SW 1271 (cell line): ENCODE measurements at regions not wholly inside any gene's neighbourhood (a gene's known extent, or its start where the extent isn't known, plus 50 kb on each side); places are given as distances from the start of the nearest gene placed in this dataset.

Source experiments
- DNase-seq, 2 experiments: peaks; one replicate each; lab custom pipeline; 2025; lab: John Stamatoyannopoulos, UW

- no peak for DNase-seq
Measured at GRCh38 chr4:110961066-110961465, 338.2 kb upstream of the PITX2 start.

- DNase-seq, result no peak
Measured at GRCh38 chr4:110962616-110963015, 339.7 kb upstream of the PITX2 start.

- DNase-seq, result no peak
Measured at GRCh38 chr4:110963662-110964280, 340.9 kb upstream of the PITX2 start.

- no peak for DNase-seq
Measured at GRCh38 chr4:110967936-110968335, 345.1 kb upstream of the PITX2 start.

GRCh38 chr4:110970642-110971041, 347.8 kb upstream of the PITX2 start:
- DNase-seq, result no peak

- no peak for DNase-seq
Measured at GRCh38 chr4:110975338-110975737, 352.5 kb upstream of the PITX2 start.

- no peak for DNase-seq
Measured at GRCh38 chr4:110977554-110977953, 354.7 kb upstream of the PITX2 start.

GRCh38 chr4:110978761-110979160, 355.9 kb upstream of the PITX2 start:
- no peak for DNase-seq

GRCh38 chr4:110982486-110982885, 359.6 kb upstream of the PITX2 start:
- DNase-seq, result no peak

- DNase-seq, result no peak
Measured at GRCh38 chr4:110988722-110989121, 365.8 kb upstream of the PITX2 start.

GRCh38 chr4:110989125-110989524, 366.2 kb upstream of the PITX2 start:
- no peak for DNase-seq

- no peak for DNase-seq
Measured at GRCh38 chr4:110994781-110995180, 371.9 kb upstream of the PITX2 start.

GRCh38 chr4:110998320-110998719, 375.4 kb upstream of the PITX2 start:
- DNase-seq, result no peak

- DNase-seq, result no peak
Measured at GRCh38 chr4:111011458-111011857, 388.6 kb upstream of the PITX2 start.

GRCh38 chr4:111013846-111014245, 391.0 kb upstream of the PITX2 start:
- DNase-seq, result no peak

- DNase-seq, result no peak
Measured at GRCh38 chr4:111014537-111014936, 391.7 kb upstream of the PITX2 start.

- DNase-seq, result no peak
Measured at GRCh38 chr4:111016416-111016815, 393.5 kb upstream of the PITX2 start.

- DNase-seq, result no peak
Measured at GRCh38 chr4:111018216-111018615, 395.3 kb upstream of the PITX2 start.

- no peak for DNase-seq
Measured at GRCh38 chr4:111020476-111020875, 397.6 kb upstream of the PITX2 start.

GRCh38 chr4:111020961-111021360, 398.1 kb upstream of the PITX2 start:
- no peak for DNase-seq

- DNase-seq, result no peak
Measured at GRCh38 chr4:111022758-111023157, 399.9 kb upstream of the PITX2 start.

- DNase-seq, result no peak
Measured at GRCh38 chr4:111027526-111027925, 404.6 kb upstream of the PITX2 start.

- no peak for DNase-seq
Measured at GRCh38 chr4:111028795-111029194, 405.9 kb upstream of the PITX2 start.

GRCh38 chr4:111031001-111031579, 408.2 kb upstream of the PITX2 start:
- DNase-seq, result no peak
